GM20000 (cell line): ENCODE measurements at regions not wholly inside any gene's neighbourhood (a gene's known extent, or its start where the extent isn't known, plus 50 kb on each side); places are given as distances from the start of the nearest gene placed in this dataset.

Experiments
- DNase-seq: peaks from one replicate; pipeline ENCODE4 v3.0.0; 2012; ENCODE audit warnings: low spot score
- CTCF ChIP-seq: IDR thresholded peaks from 2 replicates; pipeline ENCODE4 v1.5.1; 2012; ENCODE audit warnings: mild to moderate bottlenecking, control low read depth; ENCODE audit errors: extremely low read depth, missing control alignments

DNA sequence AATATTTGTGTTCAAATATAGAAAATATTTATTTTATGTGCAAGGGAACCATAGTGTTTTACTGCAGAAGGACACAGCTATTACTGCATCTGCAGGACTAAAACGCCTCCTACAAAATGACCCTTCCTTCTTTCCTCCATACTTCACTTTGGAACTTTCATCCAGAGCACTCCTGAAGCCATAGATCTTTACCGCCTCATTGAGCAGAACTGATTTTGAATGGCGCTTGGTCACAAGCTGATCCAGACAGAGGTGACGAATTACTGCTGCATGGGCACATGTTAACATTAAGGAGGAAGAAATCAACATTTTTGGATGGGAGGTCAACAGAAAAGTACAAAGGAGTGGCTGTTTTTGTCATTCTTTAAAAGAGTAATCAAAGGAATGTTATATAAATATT lies 931.6 kb downstream of the NCAM2 start:
- DNase-seq = no peak
- TF ChIP-seq CTCF = no peak

DNA sequence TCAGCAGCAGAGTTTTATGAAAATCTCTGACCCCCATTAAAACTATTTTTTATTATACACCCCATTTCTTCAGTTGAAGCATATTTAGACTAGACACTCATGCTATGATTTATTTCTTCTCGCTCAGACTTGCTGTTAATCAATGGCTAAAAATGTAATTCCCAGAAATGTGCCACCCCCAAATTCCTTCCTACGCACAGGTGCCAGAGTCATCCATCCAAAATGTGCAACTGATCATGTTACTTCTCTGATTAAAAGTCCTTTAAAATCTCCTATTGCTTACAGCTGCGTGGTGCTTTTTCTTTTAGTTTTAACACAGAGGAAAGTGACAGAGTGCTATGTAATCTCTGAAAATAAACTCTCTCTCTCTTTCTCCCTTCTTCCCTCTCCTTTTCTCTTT lies 954.4 kb downstream of the NCAM2 start:
- DNase-seq = no peak
- TF ChIP-seq CTCF = no peak

GRCh38 chr21:21955204-21955603 lies 957.0 kb downstream of the NCAM2 start:
- DNase-seq = no peak
- TF ChIP-seq CTCF = no peak

GRCh38 chr21:21957490-21957889 lies 959.3 kb downstream of the NCAM2 start:
- no peak for DNase-seq
- TF ChIP-seq CTCF = no peak

GRCh38 chr21:21963911-21964310 lies 965.7 kb downstream of the NCAM2 start:
- no peak for DNase-seq
- no peak for TF ChIP-seq CTCF

DNA sequence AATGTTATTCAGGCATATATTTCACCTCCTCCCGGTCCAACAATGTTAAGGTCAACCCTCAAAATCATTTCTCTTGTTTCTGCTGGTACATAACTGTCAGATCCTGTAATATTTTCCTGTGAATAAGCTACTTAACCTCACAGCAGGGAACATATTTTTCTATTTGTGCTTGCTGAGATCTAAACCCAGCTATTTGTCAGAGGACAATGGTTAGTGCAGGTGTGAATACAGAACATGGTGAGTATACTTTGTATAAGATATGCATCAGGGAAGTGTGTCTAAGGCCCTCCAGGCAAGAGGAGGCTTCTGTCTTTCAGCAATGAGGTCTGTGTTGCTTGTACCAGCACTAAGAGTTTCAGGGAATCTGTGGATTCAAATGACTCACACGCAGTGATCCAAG lies 970.6 kb downstream of the NCAM2 start:
- TF ChIP-seq CTCF = no peak
- no peak for DNase-seq

- no peak for TF ChIP-seq CTCF
- no peak for DNase-seq
These were observed 971.0 kb downstream of the NCAM2 start for GRCh38 chr21:21969211-21969610.
